ENCODE measurements at regions not wholly inside any gene's neighbourhood (a gene's known extent, or its start where the extent isn't known, plus 50 kb on each side); places are given as distances from the start of the nearest gene placed in this dataset.

DNA sequence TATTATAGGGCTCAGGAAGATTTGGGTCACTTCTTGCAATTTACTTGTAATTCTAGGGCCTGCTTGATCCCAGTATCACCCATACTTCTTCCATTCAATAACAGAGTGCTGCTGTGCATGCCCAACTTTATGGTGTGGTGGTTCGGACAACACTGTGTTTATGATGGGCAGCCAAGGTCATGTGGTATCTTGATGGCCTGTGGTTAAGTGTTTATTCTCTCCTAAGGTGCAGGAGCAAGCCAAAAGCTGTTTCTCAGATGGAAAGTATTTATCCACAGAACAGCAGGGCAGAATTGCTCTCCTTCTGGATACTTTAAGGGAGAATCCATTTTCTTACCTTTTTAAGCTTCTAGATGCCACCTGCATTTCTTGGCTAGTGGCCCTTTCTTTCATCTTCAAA lies 433.8 kb downstream of the SH2D4B start:
- SMC1A ChIA-PET (ENCODE audit: uncharacterized antibody, unreplicated experiment), result interaction anchor here (0.9 kb wide), 1 partner anchor 28 kb away, joined by 4 read pairs; no protein-coding TSS in a partner anchor
- BruUV-seq (replicated peaks), result no TSS peak
- intact Hi-C loops (cut with micrococcal nuclease; ENCODE audit: unreplicated experiment), result no loop called here

DNA sequence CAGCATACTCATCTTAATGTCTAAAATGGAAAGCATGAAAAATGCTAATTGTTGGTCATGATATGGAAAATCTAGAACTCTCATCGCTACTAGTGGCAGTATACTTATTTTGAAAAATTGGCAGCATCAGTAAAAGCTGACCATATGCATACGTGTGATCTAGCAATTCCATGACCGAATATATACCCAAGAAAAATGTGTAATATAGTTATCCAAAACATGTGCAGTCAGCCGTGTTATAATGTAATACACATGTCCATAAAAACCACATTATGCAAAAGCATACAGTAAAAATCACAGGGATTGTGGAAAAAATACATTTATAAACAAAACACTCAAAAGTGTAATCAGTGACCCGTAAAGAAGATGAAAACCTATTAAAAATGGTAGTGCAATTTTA lies 439.0 kb downstream of the SH2D4B start:
- intact Hi-C loops (cut with micrococcal nuclease; ENCODE audit: unreplicated experiment), result no loop called here
- Histone ChIP-seq H3K36me3 (ENCODE audit: control insufficient read depth in 2 of 2, insufficient read depth in 2 of 2, low read length in 1 of 2) (no peaks in the 10 kb centered on the region), H3K4me2 (ENCODE audit: control insufficient read depth, insufficient read depth) (no peak overlapping the region), H3K9ac (ENCODE audit: control insufficient read depth, insufficient read depth, low read length) (no peak overlapping the region), H3K9me3 (replicated peaks; ENCODE audit: control insufficient read depth, insufficient read depth, low read length) (no peaks in the 10 kb centered on the region), H3K79me2 (ENCODE audit: control insufficient read depth, insufficient read depth, low read length) (no peaks in the 10 kb centered on the region), H3K27me3 (replicated peaks in 1 of 2; ENCODE audit: control insufficient read depth in 2 of 2, insufficient read depth in 2 of 2, low read length in 1 of 2) (no peaks in the 10 kb centered on the region), H3K4me1 (ENCODE audit: control insufficient read depth, insufficient read depth, low read length) (no peaks in the 10 kb centered on the region), H2AFZ (ENCODE audit: control insufficient read depth, low read depth, low read length) (no peak overlapping the region), H4K20me1 (ENCODE audit: control insufficient read depth, insufficient read depth) (no peaks in the 10 kb centered on the region), H3K27ac (ENCODE audit: control insufficient read depth, insufficient read depth) (no peak overlapping the region), H3K4me3 (no peak overlapping the region)
- RAD21 ChIA-PET (ENCODE audit: unreplicated experiment), result no interaction called here
- SMC1A ChIA-PET (ENCODE audit: uncharacterized antibody, unreplicated experiment), result interaction anchor here (1.0 kb wide), 1 partner anchor 34 kb away, joined by 3 read pairs; no protein-coding TSS in a partner anchor
- DNase-seq (ENCODE audit: low read depth, low spot score) (no peak), FAIRE-seq (no peak), ATAC-seq (no peak)
- CTCF ChIA-PET, result no interaction called here
- 46% methylated on average over 5 of the region's 5 CpGs for WGBS (ENCODE audit: insufficient coverage, insufficient replicate concordance, low lambda C conversion rate, missing lambda C conversion rate)
- no TSS peak for BruUV-seq (replicated peaks)
- in situ Hi-C loops (cut with MboI), result no loop called here
- POLR2A ChIA-PET, result no interaction called here
- TF ChIP-seq IKZF1 (conservative IDR thresholded peaks at IDR 0.05), result no peak
- TF ChIP-seq, protein P1, sequence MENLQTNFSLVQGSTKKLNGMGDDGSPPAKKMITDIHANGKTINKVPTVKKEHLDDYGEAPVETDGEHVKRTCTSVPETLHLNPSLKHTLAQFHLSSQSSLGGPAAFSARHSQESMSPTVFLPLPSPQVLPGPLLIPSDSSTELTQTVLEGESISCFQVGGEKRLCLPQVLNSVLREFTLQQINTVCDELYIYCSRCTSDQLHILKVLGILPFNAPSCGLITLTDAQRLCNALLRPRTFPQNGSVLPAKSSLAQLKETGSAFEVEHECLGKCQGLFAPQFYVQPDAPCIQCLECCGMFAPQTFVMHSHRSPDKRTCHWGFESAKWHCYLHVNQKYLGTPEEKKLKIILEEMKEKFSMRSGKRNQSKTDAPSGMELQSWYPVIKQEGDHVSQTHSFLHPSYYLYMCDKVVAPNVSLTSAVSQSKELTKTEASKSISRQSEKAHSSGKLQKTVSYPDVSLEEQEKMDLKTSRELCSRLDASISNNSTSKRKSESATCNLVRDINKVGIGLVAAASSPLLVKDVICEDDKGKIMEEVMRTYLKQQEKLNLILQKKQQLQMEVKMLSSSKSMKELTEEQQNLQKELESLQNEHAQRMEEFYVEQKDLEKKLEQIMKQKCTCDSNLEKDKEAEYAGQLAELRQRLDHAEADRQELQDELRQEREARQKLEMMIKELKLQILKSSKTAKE (IDR thresholded peaks at IDR 0.05; ENCODE audit: low read depth, poor library complexity, severe bottlenecking), result no peak
- TF ChIP-seq CHD4 (IDR thresholded peaks at IDR 0.05), result no peak
- TF ChIP-seq HDAC2 (IDR thresholded peaks at IDR 0.05), result no peak
- TF ChIP-seq, protein P2, sequence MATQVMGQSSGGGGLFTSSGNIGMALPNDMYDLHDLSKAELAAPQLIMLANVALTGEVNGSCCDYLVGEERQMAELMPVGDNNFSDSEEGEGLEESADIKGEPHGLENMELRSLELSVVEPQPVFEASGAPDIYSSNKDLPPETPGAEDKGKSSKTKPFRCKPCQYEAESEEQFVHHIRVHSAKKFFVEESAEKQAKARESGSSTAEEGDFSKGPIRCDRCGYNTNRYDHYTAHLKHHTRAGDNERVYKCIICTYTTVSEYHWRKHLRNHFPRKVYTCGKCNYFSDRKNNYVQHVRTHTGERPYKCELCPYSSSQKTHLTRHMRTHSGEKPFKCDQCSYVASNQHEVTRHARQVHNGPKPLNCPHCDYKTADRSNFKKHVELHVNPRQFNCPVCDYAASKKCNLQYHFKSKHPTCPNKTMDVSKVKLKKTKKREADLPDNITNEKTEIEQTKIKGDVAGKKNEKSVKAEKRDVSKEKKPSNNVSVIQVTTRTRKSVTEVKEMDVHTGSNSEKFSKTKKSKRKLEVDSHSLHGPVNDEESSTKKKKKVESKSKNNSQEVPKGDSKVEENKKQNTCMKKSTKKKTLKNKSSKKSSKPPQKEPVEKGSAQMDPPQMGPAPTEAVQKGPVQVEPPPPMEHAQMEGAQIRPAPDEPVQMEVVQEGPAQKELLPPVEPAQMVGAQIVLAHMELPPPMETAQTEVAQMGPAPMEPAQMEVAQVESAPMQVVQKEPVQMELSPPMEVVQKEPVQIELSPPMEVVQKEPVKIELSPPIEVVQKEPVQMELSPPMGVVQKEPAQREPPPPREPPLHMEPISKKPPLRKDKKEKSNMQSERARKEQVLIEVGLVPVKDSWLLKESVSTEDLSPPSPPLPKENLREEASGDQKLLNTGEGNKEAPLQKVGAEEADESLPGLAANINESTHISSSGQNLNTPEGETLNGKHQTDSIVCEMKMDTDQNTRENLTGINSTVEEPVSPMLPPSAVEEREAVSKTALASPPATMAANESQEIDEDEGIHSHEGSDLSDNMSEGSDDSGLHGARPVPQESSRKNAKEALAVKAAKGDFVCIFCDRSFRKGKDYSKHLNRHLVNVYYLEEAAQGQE (IDR thresholded peaks at IDR 0.05; ENCODE audit: low read depth, low read length), result no peak
- no peak for TF ChIP-seq HDGF (IDR thresholded peaks at IDR 0.05)
- no peak for TF ChIP-seq YBX1 (IDR thresholded peaks at IDR 0.05)
- TF ChIP-seq EED (IDR thresholded peaks at IDR 0.05; ENCODE audit: low read depth), result no peak
- no peak for TF ChIP-seq BCL11A (IDR thresholded peaks at IDR 0.05; ENCODE audit: low read depth, low read length)

More for the DNA sequence above, 433.8 kb downstream of the SH2D4B start:
- FAIRE-seq (no peak), DNase-seq (ENCODE audit: low read depth, low spot score) (no peak), ATAC-seq (no peak)
- Histone ChIP-seq H3K4me3 (no peak overlapping the region), H3K36me3 (ENCODE audit: control insufficient read depth in 2 of 2, insufficient read depth in 2 of 2, low read length in 1 of 2) (no peaks in the 10 kb centered on the region), H2AFZ (ENCODE audit: control insufficient read depth, low read depth, low read length) (no peak overlapping the region), H3K9me3 (replicated peaks; ENCODE audit: control insufficient read depth, insufficient read depth, low read length) (no peaks in the 10 kb centered on the region; the same call in 2 of the 3 replicates), H3K27me3 (replicated peaks in 1 of 2; ENCODE audit: control insufficient read depth in 2 of 2, insufficient read depth in 2 of 2, low read length in 1 of 2) (no peaks in the 10 kb centered on the region), H3K79me2 (ENCODE audit: control insufficient read depth, insufficient read depth, low read length) (no peaks in the 10 kb centered on the region), H3K9ac (ENCODE audit: control insufficient read depth, insufficient read depth, low read length) (no peak overlapping the region), H4K20me1 (ENCODE audit: control insufficient read depth, insufficient read depth) (no peaks in the 10 kb centered on the region), H3K4me2 (ENCODE audit: control insufficient read depth, insufficient read depth) (no peak overlapping the region), H3K4me1 (ENCODE audit: control insufficient read depth, insufficient read depth, low read length) (peaks cover 1% of the 10 kb centered on the region; the same call in 1 of the 2 replicates), H3K27ac (ENCODE audit: control insufficient read depth, insufficient read depth) (no peak overlapping the region)
- WGBS (ENCODE audit: insufficient coverage, insufficient replicate concordance, low lambda C conversion rate, missing lambda C conversion rate), result 11% methylated on average over 1 of the region's 1 CpG
- POLR2A ChIA-PET, result no interaction called here
- in situ Hi-C loops (cut with MboI), result no loop called here
- RAD21 ChIA-PET (ENCODE audit: unreplicated experiment), result no interaction called here
- TF ChIP-seq ZNF217 (IDR thresholded peaks at IDR 0.05) (no peak), MYB (IDR thresholded peaks at IDR 0.05; ENCODE audit: borderline replicate concordance, low read depth, low read length) (no peak), TCF3 (IDR thresholded peaks at IDR 0.05; ENCODE audit: borderline replicate concordance, insufficient read depth, low read depth, low read length) (no peak), CBX3 (IDR thresholded peaks at IDR 0.05; ENCODE audit: borderline replicate concordance, low read depth) (no peak), PML (IDR thresholded peaks at IDR 0.05; ENCODE audit: low read length) (no peak)
- TF ChIP-seq, protein P3, sequence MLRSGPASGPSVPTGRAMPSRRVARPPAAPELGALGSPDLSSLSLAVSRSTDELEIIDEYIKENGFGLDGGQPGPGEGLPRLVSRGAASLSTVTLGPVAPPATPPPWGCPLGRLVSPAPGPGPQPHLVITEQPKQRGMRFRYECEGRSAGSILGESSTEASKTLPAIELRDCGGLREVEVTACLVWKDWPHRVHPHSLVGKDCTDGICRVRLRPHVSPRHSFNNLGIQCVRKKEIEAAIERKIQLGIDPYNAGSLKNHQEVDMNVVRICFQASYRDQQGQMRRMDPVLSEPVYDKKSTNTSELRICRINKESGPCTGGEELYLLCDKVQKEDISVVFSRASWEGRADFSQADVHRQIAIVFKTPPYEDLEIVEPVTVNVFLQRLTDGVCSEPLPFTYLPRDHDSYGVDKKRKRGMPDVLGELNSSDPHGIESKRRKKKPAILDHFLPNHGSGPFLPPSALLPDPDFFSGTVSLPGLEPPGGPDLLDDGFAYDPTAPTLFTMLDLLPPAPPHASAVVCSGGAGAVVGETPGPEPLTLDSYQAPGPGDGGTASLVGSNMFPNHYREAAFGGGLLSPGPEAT (IDR thresholded peaks at IDR 0.05; ENCODE audit: low read depth), result no peak
- CTCF ChIA-PET, result no interaction called here
